ENCODE measurements at regions not wholly inside any gene's neighbourhood (a gene's known extent, or its start where the extent isn't known, plus 50 kb on each side); places are given as distances from the start of the nearest gene placed in this dataset.

- TF ChIP-seq CTCF (IDR thresholded peaks at IDR 0.05; ENCODE audit: low read depth, low read length) (no peak), POLR2A (IDR thresholded peaks at IDR 0.05; ENCODE audit: extremely low read depth, insufficient read length) (no peak), MAX (IDR thresholded peaks at IDR 0.05; ENCODE audit: low read depth, low read length) (no peak), MYC (IDR thresholded peaks at IDR 0.05; ENCODE audit: low read depth, low read length) (no peak)
These were observed 72.6 kb upstream of the STXBP5 start for GRCh38 chr6:147131532-147132128.
